Adrenal gland (tissue), 5 donors: ENCODE measurements at regions not wholly inside any gene's neighbourhood (a gene's known extent, or its start where the extent isn't known, plus 50 kb on each side); places are given as distances from the start of the nearest gene placed in this dataset.

Experiments
- CTCF ChIP-seq, 6 experiments: fragments of 450-650 bp in 4 of 6; fragments of 200-600 bp in 2 of 6; sonication (generic) in 1 of 6; IDR thresholded peaks; 1 replicate in 5 of 6; 2 replicates in 1 of 6; pipeline versions ENCODE4 v1.5.1 to v1.8.0; 2016 to 2021; ENCODE audit warnings: antibody characterized with exemption in 6 of 6, mild to moderate bottlenecking in 2 of 6, moderate library complexity in 1 of 6
- POLR2A ChIP-seq, 2 donors: fragments of 450-650 bp; IDR thresholded peaks; one replicate each; pipeline ENCODE4 v1.6.1; 2017; ENCODE audit warnings: antibody characterized with exemption in 2 of 2, mild to moderate bottlenecking in 2 of 2, moderate library complexity in 1 of 2
- donor health status: DM: no; HTN: no; CAD: no.

- no peak for TF ChIP-seq POLR2A (IDR thresholded peaks at IDR 0.05)
- no peak for TF ChIP-seq CTCF (IDR thresholded peaks at IDR 0.05)
Observed at GRCh38 chr10:131585761-131586160, 274.2 kb upstream of the TCERG1L start.
